IMR-90 (cell line): ENCODE measurements at regions not wholly inside any gene's neighbourhood (a gene's known extent, or its start where the extent isn't known, plus 50 kb on each side); places are given as distances from the start of the nearest gene placed in this dataset.

Experiments used
- ATAC-seq: fragments of 200-7000 bp; cut with Tn5 transposase; 2 replicates; pipeline ENCODE4 v1.9.1; 2020; ENCODE audit warnings: low read depth, mild to moderate bottlenecking, moderate library complexity
- BruUV-seq: library from RNA; stranded (reverse); fragments of 400-500 nt; replicated peaks from 2 replicates; lab custom pipeline; 2021; lab: Mats Ljungman, UMichigan
- CTCF ChIA-PET: fragments of 300-600 bp; formaldehyde crosslinking; extraction: SDS; loops from one replicate; lab custom pipeline; 2021; ENCODE audit warnings: antibody characterized with exemption; lab: Yijun Ruan, JAX
- POLR2A ChIA-PET: fragments of 300-600 bp; sonication (Branson Sonifier 250); formaldehyde crosslinking; loops from one replicate; lab custom pipeline; 2022; ENCODE audit warnings: antibody characterized with exemption; ENCODE audit not compliant: unreplicated experiment; lab: Charles Lee
- DNase-seq: peaks from one replicate; pipeline ENCODE4 v3.0.0; 2013
- H2AFZ ChIP-seq: replicated peaks from 2 replicates; pipeline ENCODE3; 2013; ENCODE audit warnings: low read length, mild to moderate bottlenecking; ENCODE audit not compliant: poor library complexity
- H2AK5ac ChIP-seq: 2 replicates; pipeline ENCODE4 v1.6.1; 2013; ENCODE audit warnings: low read depth, low read length, inconsistent platforms
- H2AK9ac ChIP-seq: replicated peaks from 2 replicates; pipeline ENCODE3; 2013; ENCODE audit warnings: mild to moderate bottlenecking, low read depth, low read length, moderate library complexity; ENCODE audit not compliant: poor library complexity
- H2BK120ac ChIP-seq: 2 replicates; pipeline ENCODE4 v1.6.1; 2013; ENCODE audit warnings: low read depth, low read length, inconsistent platforms
- H2BK15ac ChIP-seq: 3 replicates; pipeline ENCODE4 v1.6.1; 2013; ENCODE audit warnings: low read depth, low read length, inconsistent platforms
- H2BK20ac ChIP-seq: 2 replicates; pipeline ENCODE4 v1.6.1; 2013; ENCODE audit warnings: low read depth, mild to moderate bottlenecking, inconsistent platforms, low read length, moderate library complexity
- H2BK5ac ChIP-seq: 2 replicates; pipeline ENCODE4 v1.6.1; 2013; ENCODE audit warnings: mild to moderate bottlenecking, low read depth, low read length, inconsistent platforms; ENCODE audit not compliant: poor library complexity, severe bottlenecking
- H3K14ac ChIP-seq: replicated peaks from 2 replicates; pipeline ENCODE4 v1.6.1; 2013; ENCODE audit warnings: low read depth, low read length, inconsistent platforms
- H3K18ac ChIP-seq: 2 replicates; pipeline ENCODE4 v1.6.1; 2013; ENCODE audit warnings: low read depth, low read length, control low read depth
- H3K23ac ChIP-seq: 2 replicates; pipeline ENCODE4 v1.6.1; 2013; ENCODE audit warnings: low read depth, low read length, inconsistent platforms
- H3K27ac ChIP-seq: 2 replicates; pipeline ENCODE4 v1.5.1; 2013; ENCODE audit warnings: mild to moderate bottlenecking, control low read depth, low read length; ENCODE audit not compliant: insufficient read depth
- H3K27me3 ChIP-seq: 2 replicates; pipeline ENCODE4 v1.6.1; 2013; ENCODE audit warnings: low read length; ENCODE audit not compliant: control insufficient read depth, insufficient read depth
- H3K36me3 ChIP-seq: 2 replicates; pipeline ENCODE4 v1.6.1; 2013; ENCODE audit warnings: low read length, mixed read lengths; ENCODE audit not compliant: control insufficient read depth, insufficient read depth
- H3K4ac ChIP-seq: 2 replicates; pipeline ENCODE4 v1.6.1; 2013; ENCODE audit warnings: low read depth, low read length, inconsistent platforms
- H3K4me1 ChIP-seq: 2 replicates; pipeline ENCODE4 v1.6.1; 2013; ENCODE audit warnings: low read length, mixed read lengths; ENCODE audit not compliant: control insufficient read depth, insufficient read depth
- H3K4me2 ChIP-seq: 2 replicates; pipeline ENCODE4 v1.6.1; 2013; ENCODE audit warnings: low read depth, mild to moderate bottlenecking, control low read depth, low read length, moderate library complexity
- H3K4me3 ChIP-seq: 2 replicates; pipeline ENCODE4 v1.5.1; 2013; ENCODE audit warnings: low read depth, mild to moderate bottlenecking, control low read depth, low read length, moderate library complexity; ENCODE audit not compliant: insufficient read depth
- H3K56ac ChIP-seq: 2 replicates; pipeline ENCODE4 v1.6.1; 2013; ENCODE audit warnings: low read length, inconsistent platforms; ENCODE audit not compliant: insufficient read depth; ENCODE audit errors: extremely low read depth
- H3K79me1 ChIP-seq, 2 experiments: 2 replicates each; pipeline ENCODE4 v1.6.1; 2013; ENCODE audit warnings: low read length in 2 of 2, inconsistent platforms in 1 of 2, low read depth in 1 of 2
- H3K9ac ChIP-seq: 2 replicates; pipeline ENCODE4 v1.6.1; 2013; ENCODE audit warnings: low read depth, low read length, control low read depth
- H3K9me1 ChIP-seq: 2 replicates; pipeline ENCODE4 v1.6.1; 2013; ENCODE audit warnings: low read length, inconsistent platforms; ENCODE audit not compliant: insufficient read depth
- H3K9me3 ChIP-seq: 2 replicates; pipeline ENCODE4 v1.6.1; 2013; ENCODE audit warnings: low read length; ENCODE audit not compliant: control insufficient read depth, insufficient read depth
- H4K20me1 ChIP-seq: 2 replicates; pipeline ENCODE4 v1.6.1; 2013; ENCODE audit warnings: low read length, inconsistent platforms; ENCODE audit not compliant: insufficient read depth
- H4K5ac ChIP-seq: 2 replicates; pipeline ENCODE4 v1.6.1; 2013; ENCODE audit warnings: mild to moderate bottlenecking, low read depth, low read length, control low read depth
- H4K8ac ChIP-seq, 2 experiments: 2 replicates each; pipeline ENCODE4 v1.6.1; 2013; ENCODE audit warnings: low read depth in 2 of 2, low read length in 2 of 2, control low read depth in 1 of 2, inconsistent platforms in 1 of 2
- H4K91ac ChIP-seq: 2 replicates; pipeline ENCODE4 v1.6.1; 2013; ENCODE audit warnings: low read depth, low read length, inconsistent platforms; ENCODE audit not compliant: insufficient read depth
- BHLHE40 ChIP-seq: fragments of 150-350 bp; IDR thresholded peaks from 2 replicates; pipeline ENCODE4 v1.6.1; 2016; ENCODE audit warnings: mild to moderate bottlenecking, low read depth, low read length
- CEBPB ChIP-seq: IDR thresholded peaks from 2 replicates; pipeline ENCODE4 v1.6.1; 2012; ENCODE audit warnings: low read depth, low read length, improper control_type of control experiment
- CHD1 ChIP-seq: IDR thresholded peaks from 2 replicates; pipeline ENCODE4 v1.6.1; 2012; ENCODE audit warnings: low read depth, low read length, improper control_type of control experiment
- FOS ChIP-seq: fragments of 150-350 bp; IDR thresholded peaks from 2 replicates; pipeline ENCODE4 v1.6.1; 2016; ENCODE audit warnings: low read depth, low read length
- MAFK ChIP-seq: IDR thresholded peaks from 2 replicates; pipeline ENCODE4 v1.6.1; 2012; ENCODE audit warnings: low read depth, low read length, improper control_type of control experiment
- MAZ ChIP-seq: IDR thresholded peaks from 2 replicates; pipeline ENCODE4 v1.6.1; 2012; ENCODE audit warnings: low read depth, mild to moderate bottlenecking, low read length, improper control_type of control experiment, moderate library complexity, borderline replicate concordance
- MXI1 ChIP-seq: IDR thresholded peaks from 2 replicates; pipeline ENCODE4 v1.6.1; 2012; ENCODE audit warnings: low read depth, mild to moderate bottlenecking, low read length, moderate library complexity, borderline replicate concordance
- NFE2L2 ChIP-seq: fragments of 150-350 bp; IDR thresholded peaks from 2 replicates; pipeline ENCODE4 v1.6.1; 2016; ENCODE audit warnings: low read depth, mild to moderate bottlenecking, low read length
- POLR2A ChIP-seq: IDR thresholded peaks from 2 replicates; pipeline ENCODE4 v1.6.1; 2012; ENCODE audit warnings: mild to moderate bottlenecking, low read depth, low read length
- RAD21 ChIP-seq: IDR thresholded peaks from 2 replicates; pipeline ENCODE4 v1.6.1; 2012; ENCODE audit warnings: low read length, improper control_type of control experiment
- RCOR1 ChIP-seq: IDR thresholded peaks from 2 replicates; pipeline ENCODE4 v1.6.1; 2012; ENCODE audit warnings: mild to moderate bottlenecking, low read length, improper control_type of control experiment; ENCODE audit not compliant: insufficient replicate concordance
- RFX5 ChIP-seq: IDR thresholded peaks from 2 replicates; pipeline ENCODE4 v1.8.0; 2012; ENCODE audit warnings: low read depth, mild to moderate bottlenecking, low read length, moderate library complexity
- SMC3 ChIP-seq: fragments of 150-350 bp; IDR thresholded peaks from 2 replicates; pipeline ENCODE4 v1.6.1; 2016; ENCODE audit warnings: low read depth, mild to moderate bottlenecking, antibody characterized with exemption, low read length, moderate library complexity
- WGBS, 2 experiments: methylation state at CpG; one replicate each; pipeline versions ENCODE4 v1.1.5 to v1.1.7; 2013; ENCODE audit warnings: missing lambda C conversion rate in 2 of 2; ENCODE audit not compliant: insufficient read length in 1 of 2; ENCODE audit errors: extremely low coverage in 2 of 2; 5-methylcytosine and 5-hydroxymethylcytosine counted together
- dilution Hi-C: fragments of 300-500 bp; cut with HindIII; formaldehyde crosslinking; loops from one replicate; pipeline ENCODE4 v1.14.3; 2018; ENCODE audit warnings: low sequenced_read_pairs; ENCODE audit not compliant: unreplicated experiment
- in situ Hi-C: fragments of 300-500 bp; cut with MboI; formaldehyde crosslinking; loops from 3 replicates; pipeline ENCODE4 v1.14.3; 2019; ENCODE audit warnings: low sequenced_read_pairs, inconsistent platforms, mixed read lengths
- intact Hi-C: fragments of 100-400 bp; cut with micrococcal nuclease; formaldehyde crosslinking; loops from 2 replicates; pipeline ENCODE4 v1.10.0; 2022
- TF ChIP-seq, protein P1 (sequence below): fragments of 150-350 bp; IDR thresholded peaks from 2 replicates; pipeline ENCODE4 v1.6.1; 2017; ENCODE audit warnings: mild to moderate bottlenecking, antibody characterized with exemption, low read length, low read depth
- TF ChIP-seq, protein P2 (sequence below): fragments of 150-350 bp; IDR thresholded peaks from 2 replicates; pipeline ENCODE4 v1.6.1; 2016; ENCODE audit warnings: low read depth, mild to moderate bottlenecking, low read length, moderate library complexity, borderline replicate concordance
- TF ChIP-seq, protein P3 (sequence below): conservative IDR thresholded peaks from 2 replicates; pipeline ENCODE4 v1.5.1; 2012; ENCODE audit warnings: mild to moderate bottlenecking, low read depth, low read length, improper control_type of control experiment

DNA sequence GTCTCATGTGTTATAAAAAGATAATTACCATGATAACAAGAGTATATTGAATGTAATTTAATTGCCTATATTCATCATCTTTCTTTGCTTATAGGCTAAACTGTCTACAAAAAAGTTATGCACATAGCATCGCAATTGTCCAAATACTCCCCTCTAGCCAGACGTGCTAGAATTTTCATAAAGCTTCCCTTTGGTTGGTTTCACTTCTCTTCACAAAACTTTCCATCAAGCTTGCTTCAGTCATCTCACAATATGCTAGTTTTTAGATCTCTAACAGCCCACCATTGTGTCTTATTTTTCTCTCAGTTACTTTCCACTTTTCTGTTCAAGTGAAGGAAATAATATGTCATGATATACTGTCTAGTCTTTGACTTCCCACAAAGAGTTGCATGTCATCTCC lies 448.3 kb upstream of the SPANXN1 start:
- no peak overlapping the region for H2BK120ac ChIP-seq
- H3K4me1 ChIP-seq: no peaks in the 10 kb centered on the region
- no peaks in the 10 kb centered on the region for H3K36me3 ChIP-seq
- H2BK20ac ChIP-seq: no peak overlapping the region
- WGBS, 2 experiments: no CpG with 5 or more reads among the region's 2 CpGs
- in situ Hi-C loops (no loop called here), intact Hi-C loops (no loop called here), dilution Hi-C loops (no loop called here)
- H3K79me1 ChIP-seq: no peaks in the 10 kb centered on the region
- H3K4me3 ChIP-seq: no peak overlapping the region
- TF ChIP-seq RCOR1 (no peak), POLR2A (no peak), CHD1 (no peak), FOS (no peak), BHLHE40 (no peak), MAZ (no peak), MAFK (no peak), MXI1 (no peak), RAD21 (no peak), NFE2L2 (no peak), CEBPB (no peak), RFX5 (no peak), SMC3 (no peak)
- TF ChIP-seq, protein P1, sequence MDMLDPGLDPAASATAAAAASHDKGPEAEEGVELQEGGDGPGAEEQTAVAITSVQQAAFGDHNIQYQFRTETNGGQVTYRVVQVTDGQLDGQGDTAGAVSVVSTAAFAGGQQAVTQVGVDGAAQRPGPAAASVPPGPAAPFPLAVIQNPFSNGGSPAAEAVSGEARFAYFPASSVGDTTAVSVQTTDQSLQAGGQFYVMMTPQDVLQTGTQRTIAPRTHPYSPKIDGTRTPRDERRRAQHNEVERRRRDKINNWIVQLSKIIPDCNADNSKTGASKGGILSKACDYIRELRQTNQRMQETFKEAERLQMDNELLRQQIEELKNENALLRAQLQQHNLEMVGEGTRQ: no peak
- TF ChIP-seq, protein P2, sequence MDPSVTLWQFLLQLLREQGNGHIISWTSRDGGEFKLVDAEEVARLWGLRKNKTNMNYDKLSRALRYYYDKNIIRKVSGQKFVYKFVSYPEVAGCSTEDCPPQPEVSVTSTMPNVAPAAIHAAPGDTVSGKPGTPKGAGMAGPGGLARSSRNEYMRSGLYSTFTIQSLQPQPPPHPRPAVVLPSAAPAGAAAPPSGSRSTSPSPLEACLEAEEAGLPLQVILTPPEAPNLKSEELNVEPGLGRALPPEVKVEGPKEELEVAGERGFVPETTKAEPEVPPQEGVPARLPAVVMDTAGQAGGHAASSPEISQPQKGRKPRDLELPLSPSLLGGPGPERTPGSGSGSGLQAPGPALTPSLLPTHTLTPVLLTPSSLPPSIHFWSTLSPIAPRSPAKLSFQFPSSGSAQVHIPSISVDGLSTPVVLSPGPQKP: no peak
- TF ChIP-seq, protein P3, sequence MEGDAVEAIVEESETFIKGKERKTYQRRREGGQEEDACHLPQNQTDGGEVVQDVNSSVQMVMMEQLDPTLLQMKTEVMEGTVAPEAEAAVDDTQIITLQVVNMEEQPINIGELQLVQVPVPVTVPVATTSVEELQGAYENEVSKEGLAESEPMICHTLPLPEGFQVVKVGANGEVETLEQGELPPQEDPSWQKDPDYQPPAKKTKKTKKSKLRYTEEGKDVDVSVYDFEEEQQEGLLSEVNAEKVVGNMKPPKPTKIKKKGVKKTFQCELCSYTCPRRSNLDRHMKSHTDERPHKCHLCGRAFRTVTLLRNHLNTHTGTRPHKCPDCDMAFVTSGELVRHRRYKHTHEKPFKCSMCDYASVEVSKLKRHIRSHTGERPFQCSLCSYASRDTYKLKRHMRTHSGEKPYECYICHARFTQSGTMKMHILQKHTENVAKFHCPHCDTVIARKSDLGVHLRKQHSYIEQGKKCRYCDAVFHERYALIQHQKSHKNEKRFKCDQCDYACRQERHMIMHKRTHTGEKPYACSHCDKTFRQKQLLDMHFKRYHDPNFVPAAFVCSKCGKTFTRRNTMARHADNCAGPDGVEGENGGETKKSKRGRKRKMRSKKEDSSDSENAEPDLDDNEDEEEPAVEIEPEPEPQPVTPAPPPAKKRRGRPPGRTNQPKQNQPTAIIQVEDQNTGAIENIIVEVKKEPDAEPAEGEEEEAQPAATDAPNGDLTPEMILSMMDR: no peak
- H3K9me3 ChIP-seq: no peaks in the 10 kb centered on the region; the same call in 1 of the 2 replicates
- no peak overlapping the region for H3K18ac ChIP-seq
- H4K20me1 ChIP-seq: no peaks in the 10 kb centered on the region
- ATAC-seq: no peak
- H2BK5ac ChIP-seq: no peak overlapping the region
- H3K56ac ChIP-seq: no peak overlapping the region
- H4K91ac ChIP-seq: no peak overlapping the region
- no peak overlapping the region for H4K8ac ChIP-seq
- no peak overlapping the region for H2AK5ac ChIP-seq
- DNase-seq: no peak
- no peak overlapping the region for H3K27ac ChIP-seq
- ChIA-PET POLR2A (no interaction called here), CTCF (no interaction called here)
- no peak overlapping the region for H3K4ac ChIP-seq
- no peak overlapping the region for H3K9ac ChIP-seq
- H3K27me3 ChIP-seq: no peaks in the 10 kb centered on the region
- H2AFZ ChIP-seq: no peak overlapping the region
- H4K5ac ChIP-seq: no peak overlapping the region
- no peak overlapping the region for H2AK9ac ChIP-seq
- H3K23ac ChIP-seq: no peak overlapping the region
- no peaks in the 10 kb centered on the region for H3K9me1 ChIP-seq
- no TSS peak for BruUV-seq
- H2BK15ac ChIP-seq: no peak overlapping the region
- H3K14ac ChIP-seq: no peak overlapping the region
- H3K4me2 ChIP-seq: no peak overlapping the region
